TTC549 (cell line): ENCODE measurements at regions not wholly inside any gene's neighbourhood (a gene's known extent, or its start where the extent isn't known, plus 50 kb on each side); places are given as distances from the start of the nearest gene placed in this dataset.

Experiments
- FAIRE-seq: peaks from 2 replicates; lab custom pipeline; 2012; peaks lifted over from hg19 to GRCh38; lab: Jason Lieb, UNC

- no peak for FAIRE-seq
Observed at GRCh38 chr2:239484571-239485355, 83.9 kb upstream of the HDAC4 start.

- FAIRE-seq: no peak
Observed at GRCh38 chr2:239482778-239483712, 82.2 kb upstream of the HDAC4 start.

- no peak for FAIRE-seq
Observed at GRCh38 chr2:239479471-239479870, 78.7 kb upstream of the HDAC4 start.

GRCh38 chr2:239477591-239477990 lies 76.8 kb upstream of the HDAC4 start:
- FAIRE-seq: no peak

GRCh38 chr2:239476757-239477585 lies 76.2 kb upstream of the HDAC4 start:
- FAIRE-seq: no peak

- FAIRE-seq: no peak
Observed at GRCh38 chr2:239476029-239476756, 75.4 kb upstream of the HDAC4 start.

- FAIRE-seq: no peak
Observed at GRCh38 chr2:239475161-239476028, 74.6 kb upstream of the HDAC4 start.

GRCh38 chr2:239473211-239473805 lies 72.5 kb upstream of the HDAC4 start:
- no peak for FAIRE-seq

- no peak for FAIRE-seq
Observed at GRCh38 chr2:239472235-239472775, 71.5 kb upstream of the HDAC4 start.

GRCh38 chr2:239471011-239471792 lies 70.4 kb upstream of the HDAC4 start:
- FAIRE-seq: no peak

- FAIRE-seq: no peak
Observed at GRCh38 chr2:239470151-239470900, 69.5 kb upstream of the HDAC4 start.

- no peak for FAIRE-seq
Observed at GRCh38 chr2:239469106-239469960, 68.5 kb upstream of the HDAC4 start.

- no peak for FAIRE-seq
Observed at GRCh38 chr2:239468491-239469105, 67.8 kb upstream of the HDAC4 start.

- FAIRE-seq: no peak
Observed at GRCh38 chr2:239467956-239468490, 67.2 kb upstream of the HDAC4 start.

GRCh38 chr2:239467281-239467955 lies 66.6 kb upstream of the HDAC4 start:
- FAIRE-seq: no peak

- no peak for FAIRE-seq
Observed at GRCh38 chr2:239466755-239467271, 66.0 kb upstream of the HDAC4 start.
